CD4-positive, alpha-beta memory T cell (primary cell): ENCODE measurements at regions not wholly inside any gene's neighbourhood (a gene's known extent, or its start where the extent isn't known, plus 50 kb on each side); places are given as distances from the start of the nearest gene placed in this dataset.

Experiments
- CTCF ChIA-PET: fragments of 350-600 bp; sonication (Branson Sonifier 250); formaldehyde crosslinking; loops from one replicate; lab custom pipeline; 2021; ENCODE audit warnings: inconsistent platforms; ENCODE audit not compliant: partially characterized antibody; lab: Charles Lee
- POLR2A ChIA-PET: fragments of 350-600 bp; sonication (Branson Sonifier 250); formaldehyde crosslinking; loops from one replicate; lab custom pipeline; 2021; ENCODE audit not compliant: partially characterized antibody; lab: Charles Lee
- DNase-seq, 5 donors: peaks; one replicate each; pipeline versions ENCODE4 v3.0.0 to v3.0.0-alpha.2; 2020 to 2022; ENCODE audit warnings: mixed read lengths in 1 of 5
- H3K27ac ChIP-seq: one replicate; pipeline ENCODE4 v1.7.0; 2013; ENCODE audit warnings: low read depth, low read length
- H3K27me3 ChIP-seq: 2 replicates; pipeline ENCODE4 v1.7.0; 2013; ENCODE audit warnings: mild to moderate bottlenecking, low read length, moderate library complexity; ENCODE audit not compliant: insufficient read depth
- H3K36me3 ChIP-seq: 2 replicates; pipeline ENCODE4 v1.7.0; 2013; ENCODE audit warnings: mild to moderate bottlenecking, low read length, moderate library complexity; ENCODE audit not compliant: insufficient read depth
- H3K4me1 ChIP-seq: 2 replicates; pipeline ENCODE4 v1.7.0; 2013; ENCODE audit warnings: mild to moderate bottlenecking, low read length, moderate library complexity; ENCODE audit not compliant: insufficient read depth
- H3K4me3 ChIP-seq, 2 donors: one replicate each; pipeline ENCODE4 v1.7.0; 2013; ENCODE audit warnings: low read length in 2 of 2, mild to moderate bottlenecking in 1 of 2
- H3K9me3 ChIP-seq, 2 donors: one replicate each; pipeline ENCODE4 v1.7.0; 2013; ENCODE audit warnings: low read length in 2 of 2, control low read depth in 1 of 2; ENCODE audit not compliant: control insufficient read depth in 1 of 2
- H3K27ac Mint-ChIP-seq, 7 donors: one replicate each; pipeline ENCODE4 v1.8.0; 2020 to 2021; ENCODE audit warnings: mixed read lengths in 7 of 7, mild to moderate bottlenecking in 6 of 7, inconsistent platforms in 3 of 7, moderate library complexity in 3 of 7
- H3K27me3 Mint-ChIP-seq, 2 donors: one replicate each; pipeline ENCODE4 v1.8.0; 2020 to 2021; ENCODE audit warnings: mixed read lengths in 2 of 2
- H3K36me3 Mint-ChIP-seq, 2 donors: one replicate each; pipeline ENCODE4 v1.8.0; 2020 to 2021; ENCODE audit warnings: mixed read lengths in 2 of 2, inconsistent platforms in 1 of 2, mild to moderate bottlenecking in 1 of 2
- H3K4me1 Mint-ChIP-seq, 4 donors: one replicate each; pipeline ENCODE4 v1.8.0; 2020 to 2021; ENCODE audit warnings: mixed read lengths in 4 of 4, mild to moderate bottlenecking in 1 of 4
- H3K4me3 Mint-ChIP-seq, 8 donors: one replicate each; pipeline ENCODE4 v1.8.0; 2020 to 2021; ENCODE audit warnings: mixed read lengths in 8 of 8, mild to moderate bottlenecking in 7 of 8, moderate library complexity in 6 of 8, inconsistent platforms in 3 of 8
- H3K9me3 Mint-ChIP-seq, 8 donors: one replicate each; pipeline ENCODE4 v1.8.0; 2020 to 2021; ENCODE audit warnings: mixed read lengths in 8 of 8, mild to moderate bottlenecking in 5 of 8, inconsistent platforms in 3 of 8, moderate library complexity in 1 of 8
- intact Hi-C: fragments of 100-400 bp; cut with micrococcal nuclease; formaldehyde crosslinking; loops from one replicate; pipeline ENCODE4 v1.15.1; 2023

GRCh38 chr2:13103151-13103550 is 386.4 kb downstream of the TRIB2 start:
- H3K27ac ChIP-seq, result no peak overlapping the region
- Mint-ChIP-seq H3K27me3 (peaks cover 7 to 22% of the 10 kb centered on the region in 2 donors), H3K4me3 (no peak overlapping the region), H3K27ac (no peak overlapping the region), H3K4me1 (no peaks in the 10 kb centered on the region), H3K9me3 (peaks cover 0 to 7% (median 2%) of the 10 kb centered on the region in 8 donors), H3K36me3 (no peaks in the 10 kb centered on the region)
- intact Hi-C loops, result no loop called here
- ChIA-PET CTCF (no interaction called here), POLR2A (no interaction called here)
- DNase-seq, result no peak
- no peaks in the 10 kb centered on the region for H3K9me3 ChIP-seq
- no peak overlapping the region for H3K4me3 ChIP-seq
- no peaks in the 10 kb centered on the region for H3K36me3 ChIP-seq
- no peaks in the 10 kb centered on the region for H3K27me3 ChIP-seq
- H3K4me1 ChIP-seq, result no peaks in the 10 kb centered on the region

GRCh38 chr2:13103778-13104493 is 387.2 kb downstream of the TRIB2 start:
- peaks cover 0 to 6% (median 2%) of the 10 kb centered on the region in 8 donors for H3K9me3 Mint-ChIP-seq
- no peak overlapping the region for H3K4me3 Mint-ChIP-seq
- no peak overlapping the region for H3K27ac ChIP-seq
- no peaks in the 10 kb centered on the region for H3K27me3 ChIP-seq
- H3K27ac Mint-ChIP-seq, result no peak overlapping the region
- DNase-seq, result no peak
- H3K4me3 ChIP-seq, result no peak overlapping the region
- intact Hi-C loops, result no loop called here
- H3K4me1 Mint-ChIP-seq, result no peaks in the 10 kb centered on the region
- no peaks in the 10 kb centered on the region for H3K36me3 ChIP-seq
- no peaks in the 10 kb centered on the region for H3K36me3 Mint-ChIP-seq
- CTCF ChIA-PET, result no interaction called here
- no peaks in the 10 kb centered on the region for H3K9me3 ChIP-seq
- peaks cover 8 to 18% of the 10 kb centered on the region in 2 donors for H3K27me3 Mint-ChIP-seq
- H3K4me1 ChIP-seq, result no peaks in the 10 kb centered on the region
- POLR2A ChIA-PET, result no interaction called here

GRCh38 chr2:13104723-13105122 is 388.0 kb downstream of the TRIB2 start:
- CTCF ChIA-PET, result no interaction called here
- no peaks in the 10 kb centered on the region for H3K9me3 Mint-ChIP-seq

DNA sequence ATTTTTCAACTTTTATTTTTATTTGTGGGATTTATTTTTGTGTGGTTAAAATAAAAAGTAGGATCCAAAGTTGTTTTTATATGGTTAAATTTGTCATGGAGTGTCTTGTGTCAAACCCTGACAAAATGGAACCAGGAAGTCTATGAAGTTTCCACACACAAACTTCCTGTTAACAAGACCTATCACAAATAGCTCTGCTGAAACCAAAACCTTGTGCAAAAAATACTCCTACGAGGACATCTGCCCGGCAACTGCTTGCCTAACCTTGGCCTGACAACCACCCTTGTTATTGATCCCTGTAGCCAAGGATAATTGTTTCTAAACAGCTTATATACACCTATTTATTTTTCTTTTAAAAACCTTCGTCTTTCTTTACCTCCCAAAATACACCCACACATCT is 389.6 kb downstream of the TRIB2 start:
- no peak overlapping the region for H3K27ac Mint-ChIP-seq
- Histone ChIP-seq H3K4me3 (no peak overlapping the region), H3K9me3 (no peaks in the 10 kb centered on the region), H3K27ac (no peak overlapping the region), H3K4me1 (no peaks in the 10 kb centered on the region), H3K36me3 (no peaks in the 10 kb centered on the region), H3K27me3 (no peaks in the 10 kb centered on the region)
- no peaks in the 10 kb centered on the region for H3K9me3 Mint-ChIP-seq
- H3K4me1 Mint-ChIP-seq, result no peaks in the 10 kb centered on the region
- intact Hi-C loops, result no loop called here
- ChIA-PET POLR2A (interaction anchor here (0.6 kb wide), 1 partner anchor 224 kb away, joined by 3 read pairs; no protein-coding TSS in a partner anchor), CTCF (no interaction called here)
- H3K36me3 Mint-ChIP-seq, result no peaks in the 10 kb centered on the region
- peaks cover 10 to 17% of the 10 kb centered on the region in 2 donors for H3K27me3 Mint-ChIP-seq
- no peak for DNase-seq
- H3K4me3 Mint-ChIP-seq, result no peak overlapping the region

More at GRCh38 chr2:13104723-13105122, 388.0 kb downstream of the TRIB2 start:
- intact Hi-C loops, result no loop called here
- Mint-ChIP-seq H3K27ac (no peak overlapping the region), H3K27me3 (peaks cover 9 to 19% of the 10 kb centered on the region in 2 donors), H3K36me3 (no peaks in the 10 kb centered on the region), H3K4me1 (no peaks in the 10 kb centered on the region), H3K4me3 (no peak overlapping the region)
- Histone ChIP-seq H3K27ac (no peak overlapping the region), H3K27me3 (no peaks in the 10 kb centered on the region), H3K4me1 (no peaks in the 10 kb centered on the region), H3K36me3 (no peaks in the 10 kb centered on the region), H3K4me3 (no peak overlapping the region), H3K9me3 (no peaks in the 10 kb centered on the region)
- DNase-seq, result no peak
- POLR2A ChIA-PET, result no interaction called here

- ChIA-PET CTCF (no interaction called here), POLR2A (no interaction called here)
- H3K27me3 Mint-ChIP-seq, result peaks cover 7 to 11% of the 10 kb centered on the region in 2 donors
- Histone ChIP-seq H3K27ac (no peak overlapping the region), H3K4me1 (no peaks in the 10 kb centered on the region), H3K36me3 (no peaks in the 10 kb centered on the region), H3K27me3 (no peaks in the 10 kb centered on the region), H3K4me3 (no peak overlapping the region), H3K9me3 (no peaks in the 10 kb centered on the region)
- H3K9me3 Mint-ChIP-seq, result peaks cover 0 to 2% (median 0%) of the 10 kb centered on the region in 8 donors
- no peaks in the 10 kb centered on the region for H3K4me1 Mint-ChIP-seq
- intact Hi-C loops, result no loop called here
- no peaks in the 10 kb centered on the region for H3K36me3 Mint-ChIP-seq
- DNase-seq, result no peak
- no peak overlapping the region for H3K4me3 Mint-ChIP-seq
- H3K27ac Mint-ChIP-seq, result no peak overlapping the region
Measured at GRCh38 chr2:13109516-13109915, 392.8 kb downstream of the TRIB2 start.

GRCh38 chr2:13110825-13111224 is 394.1 kb downstream of the TRIB2 start:
- Histone ChIP-seq H3K4me3 (no peak overlapping the region), H3K36me3 (no peaks in the 10 kb centered on the region), H3K27ac (no peak overlapping the region), H3K27me3 (no peaks in the 10 kb centered on the region), H3K4me1 (no peaks in the 10 kb centered on the region), H3K9me3 (no peaks in the 10 kb centered on the region)
- POLR2A ChIA-PET, result no interaction called here
- Mint-ChIP-seq H3K4me3 (no peak overlapping the region), H3K4me1 (no peaks in the 10 kb centered on the region), H3K36me3 (no peaks in the 10 kb centered on the region), H3K9me3 (peaks cover 0 to 2% (median 0%) of the 10 kb centered on the region in 8 donors), H3K27me3 (peaks cover 10 to 15% of the 10 kb centered on the region in 2 donors), H3K27ac (no peak overlapping the region)
- DNase-seq, result no peak
- intact Hi-C loops, result no loop called here
- CTCF ChIA-PET, result no interaction called here

DNA sequence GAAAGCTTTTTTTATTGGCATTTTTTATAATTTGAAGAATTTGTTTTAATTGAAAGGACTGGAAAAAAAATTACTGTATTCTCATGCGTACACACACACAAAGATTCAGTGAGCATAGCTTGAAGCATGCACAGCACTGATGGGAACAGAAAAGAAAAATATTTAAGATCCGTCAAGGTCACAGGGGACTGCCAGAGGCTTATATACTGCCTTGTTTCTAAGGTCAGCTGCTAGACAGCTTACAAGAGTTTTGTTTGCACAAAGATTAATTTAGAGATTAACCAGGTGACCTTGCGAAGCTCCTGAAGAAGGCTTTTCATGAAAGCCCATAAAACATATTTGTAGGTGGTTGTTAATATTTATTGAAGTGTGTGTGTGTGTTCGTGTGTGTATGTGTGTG is 396.3 kb downstream of the TRIB2 start:
- H3K4me1 ChIP-seq, result no peaks in the 10 kb centered on the region
- intact Hi-C loops, result no loop called here
- no peak overlapping the region for H3K4me3 Mint-ChIP-seq
- no peak overlapping the region for H3K4me3 ChIP-seq
- no peaks in the 10 kb centered on the region for H3K4me1 Mint-ChIP-seq
- no peaks in the 10 kb centered on the region for H3K27me3 ChIP-seq
- ChIA-PET CTCF (no interaction called here), POLR2A (no interaction called here)
- H3K27me3 Mint-ChIP-seq, result peaks cover 13 to 15% of the 10 kb centered on the region in 2 donors
- DNase-seq, result no peak
- H3K9me3 Mint-ChIP-seq, result peaks cover 0 to 2% (median 0%) of the 10 kb centered on the region in 8 donors
- no peaks in the 10 kb centered on the region for H3K9me3 ChIP-seq
- no peaks in the 10 kb centered on the region for H3K36me3 Mint-ChIP-seq
- H3K27ac Mint-ChIP-seq, result no peak overlapping the region
- H3K27ac ChIP-seq, result no peak overlapping the region
- H3K36me3 ChIP-seq, result no peaks in the 10 kb centered on the region
